Activated CD4-positive, alpha-beta T cell treated with anti-CD3 and anti-CD28 coated beads for 24 hours (primary cell): ENCODE measurements at regions not wholly inside any gene's neighbourhood (a gene's known extent, or its start where the extent isn't known, plus 50 kb on each side); places are given as distances from the start of the nearest gene placed in this dataset.

ENCODE experiments used
- DNase-seq, 2 donors: peaks; one replicate each; pipeline ENCODE4 v3.0.0-alpha.2; 2020; ENCODE audit warnings: low read depth in 2 of 2

- DNase-seq = no peak
Measured at GRCh38 chr10:108254089-108254488, 1089.6 kb upstream of the SORCS1 start.

- DNase-seq = no peak
Measured at GRCh38 chr10:108252771-108253170, 1088.3 kb upstream of the SORCS1 start.

- DNase-seq = no peak
Measured at GRCh38 chr10:108250936-108251620, 1086.6 kb upstream of the SORCS1 start.

- no peak for DNase-seq
Measured at GRCh38 chr10:108249940-108250339, 1085.4 kb upstream of the SORCS1 start.

- DNase-seq = no peak
Measured at GRCh38 chr10:108244443-108245228, 1080.1 kb upstream of the SORCS1 start.

GRCh38 chr10:108241166-108241565 lies 1076.7 kb upstream of the SORCS1 start:
- no peak for DNase-seq

- no peak for DNase-seq
Measured at GRCh38 chr10:108238261-108238660, 1073.8 kb upstream of the SORCS1 start.

GRCh38 chr10:108230478-108231170 lies 1066.1 kb upstream of the SORCS1 start:
- DNase-seq = no peak

- DNase-seq = no peak
Measured at GRCh38 chr10:108208732-108209131, 1044.2 kb upstream of the SORCS1 start.

- no peak for DNase-seq
Measured at GRCh38 chr10:108208038-108208437, 1043.5 kb upstream of the SORCS1 start.

- no peak for DNase-seq
Measured at GRCh38 chr10:108204528-108205305, 1040.2 kb upstream of the SORCS1 start.

- DNase-seq = no peak
Measured at GRCh38 chr10:108203905-108204527, 1039.5 kb upstream of the SORCS1 start.

- DNase-seq = no peak
Measured at GRCh38 chr10:108187408-108188012, 1023.0 kb upstream of the SORCS1 start.

- no peak for DNase-seq
Measured at GRCh38 chr10:108184114-108184513, 1019.6 kb upstream of the SORCS1 start.

GRCh38 chr10:108180878-108181277 lies 1016.4 kb upstream of the SORCS1 start:
- DNase-seq = no peak

- no peak for DNase-seq
Measured at GRCh38 chr10:108169846-108170245, 1005.3 kb upstream of the SORCS1 start.

- DNase-seq = no peak
Measured at GRCh38 chr10:108167766-108168165, 1003.3 kb upstream of the SORCS1 start.

GRCh38 chr10:108166401-108166800 lies 1001.9 kb upstream of the SORCS1 start:
- DNase-seq = no peak

GRCh38 chr10:108147346-108147745 lies 982.8 kb upstream of the SORCS1 start:
- DNase-seq = no peak

GRCh38 chr10:108141064-108141463 lies 976.6 kb upstream of the SORCS1 start:
- DNase-seq = no peak

- DNase-seq = no peak
Measured at GRCh38 chr10:108132303-108132702, 967.8 kb upstream of the SORCS1 start.
